SK-N-SH (cell line): ENCODE measurements at regions not wholly inside any gene's neighbourhood (a gene's known extent, or its start where the extent isn't known, plus 50 kb on each side); places are given as distances from the start of the nearest gene placed in this dataset.

Source experiments
- CTCF ChIA-PET: fragments of 300-600, 350-600 bp; formaldehyde crosslinking; extraction: SDS; loops from one replicate; lab custom pipeline; 2021; lab: Yijun Ruan, JAX
- POLR2A ChIA-PET: fragments of 350-600 bp; sonication (Branson Sonifier 250); formaldehyde crosslinking; extraction: SDS; loops from one replicate; lab custom pipeline; 2020; ENCODE audit warnings: antibody characterized with exemption, inconsistent platforms; lab: Yijun Ruan, JAX
- DNase-seq: peaks from one replicate; pipeline ENCODE4 v3.0.0; 2012
- H2AFZ ChIP-seq: fragments of 200-600 bp; sonication (generic); 2 replicates; pipeline ENCODE4 v1.8.1; 2016; ENCODE audit warnings: antibody characterized with exemption, mild to moderate bottlenecking, low read depth
- H3F3A ChIP-seq: fragments of 200-600 bp; sonication (generic); replicated peaks from 2 replicates; pipeline ENCODE3; 2016; ENCODE audit warnings: antibody characterized with exemption, mild to moderate bottlenecking; ENCODE audit not compliant: insufficient read depth
- H3K27ac ChIP-seq, 2 experiments: fragments of 200-500 bp in 1 of 2; fragments of 200-600 bp in 1 of 2; sonication (Bioruptor generic) in 1 of 2; sonication (generic), shearing (Covaris generic) in 1 of 2; 2 replicates each; pipeline versions ENCODE4 v1.5.1 to v1.6.1; 2014 to 2016; ENCODE audit warnings: low read depth in 2 of 2, inconsistent platforms in 1 of 2, low read length in 1 of 2, mild to moderate bottlenecking in 1 of 2, mixed read lengths in 1 of 2
- H3K27me3 ChIP-seq: fragments of 200-600 bp; sonication (generic), shearing (Covaris generic); 2 replicates; pipeline ENCODE4 v1.6.1; 2016; ENCODE audit warnings: mixed run types; ENCODE audit not compliant: insufficient read depth
- H3K36me3 ChIP-seq, 2 experiments: fragments of 200-500 bp in 1 of 2; fragments of 200-600 bp in 1 of 2; sonication (Bioruptor generic) in 1 of 2; sonication (generic) in 1 of 2; replicated peaks in 1 of 2; 2 replicates each; pipeline versions ENCODE3 to v1.5.1; 2014 to 2016; ENCODE audit warnings: low read length in 1 of 2, mild to moderate bottlenecking in 1 of 2; ENCODE audit not compliant: insufficient read depth in 2 of 2, control insufficient read depth in 1 of 2
- H3K4me1 ChIP-seq, 2 experiments: fragments of 200-500 bp in 1 of 2; fragments of 200-600 bp in 1 of 2; sonication (Bioruptor generic) in 1 of 2; sonication (generic), shearing (Covaris generic) in 1 of 2; 2 replicates each; pipeline versions ENCODE4 v1.5.1 to v1.6.1; 2014 to 2016; ENCODE audit warnings: low read depth in 1 of 2, low read length in 1 of 2, mixed run types in 1 of 2; ENCODE audit not compliant: insufficient read depth in 2 of 2, control insufficient read depth in 1 of 2
- H3K4me2 ChIP-seq: fragments of 200-600 bp; sonication (generic), shearing (Covaris generic); 2 replicates; pipeline ENCODE4 v1.6.1; 2017; ENCODE audit warnings: mixed run types
- H3K4me3 ChIP-seq, 2 experiments: fragments of 200-500 bp in 1 of 2; fragments of 200-600 bp in 1 of 2; sonication (Bioruptor generic) in 1 of 2; sonication (generic), shearing (Covaris generic) in 1 of 2; 2 replicates each; pipeline versions ENCODE4 v1.5.1 to v1.8.1; 2014 to 2016; ENCODE audit warnings: low read depth in 2 of 2, inconsistent platforms in 1 of 2, low read length in 1 of 2, mild to moderate bottlenecking in 1 of 2, mixed read lengths in 1 of 2, moderate library complexity in 1 of 2
- H3K79me2 ChIP-seq: fragments of 200-600 bp; sonication (generic); 2 replicates; pipeline ENCODE4 v1.8.1; 2017; ENCODE audit warnings: mild to moderate bottlenecking; ENCODE audit not compliant: insufficient read depth
- H3K9ac ChIP-seq: fragments of 200-600 bp; sonication (generic); 2 replicates; pipeline ENCODE4 v1.6.1; 2017; ENCODE audit warnings: mixed run types
- H3K9me2 ChIP-seq: fragments of 200-600 bp; sonication (generic); 2 replicates; pipeline ENCODE4 v1.6.1; 2017; ENCODE audit warnings: mixed run types
- H3K9me3 ChIP-seq: fragments of 200-600 bp; sonication (generic); 2 replicates; pipeline ENCODE4 v1.6.1; 2017; ENCODE audit warnings: mixed run types, mild to moderate bottlenecking, moderate library complexity
- H4K20me1 ChIP-seq: fragments of 200-600 bp; sonication (generic); 2 replicates; pipeline ENCODE4 v1.6.1; 2017; ENCODE audit warnings: mild to moderate bottlenecking, mixed run types; ENCODE audit not compliant: insufficient read depth
- ELF1 ChIP-seq: IDR thresholded peaks from 2 replicates; pipeline ENCODE4 v1.4.0; 2012
- FOXM1 ChIP-seq: IDR thresholded peaks from 2 replicates; pipeline ENCODE4 v1.4.0; 2012; ENCODE audit warnings: low read depth, mild to moderate bottlenecking
- GATA2 ChIP-seq: sonication (generic); formaldehyde crosslinking; IDR thresholded peaks from 2 replicates; pipeline ENCODE4 v1.5.0; 2020; ENCODE audit warnings: mild to moderate bottlenecking, missing genetic modification reagents
- JUND ChIP-seq: IDR thresholded peaks from 2 replicates; pipeline ENCODE4 v1.4.0; 2012
- MEF2A ChIP-seq: IDR thresholded peaks from 2 replicates; pipeline ENCODE4 v1.4.0; 2012; ENCODE audit warnings: low read depth, borderline replicate concordance
- MXI1 ChIP-seq: IDR thresholded peaks from 2 replicates; pipeline ENCODE4 v1.6.1; 2012; ENCODE audit warnings: mild to moderate bottlenecking, low read depth, low read length, improper control_type of control experiment
- NFIC ChIP-seq: IDR thresholded peaks from 2 replicates; pipeline ENCODE4 v1.4.0; 2012; ENCODE audit warnings: borderline replicate concordance
- NRF1 ChIP-seq: IDR thresholded peaks from 2 replicates; pipeline ENCODE4 v1.6.1; 2012; ENCODE audit warnings: low read depth, mild to moderate bottlenecking, low read length
- REST ChIP-seq: IDR thresholded peaks from 2 replicates; pipeline ENCODE4 v1.6.1; 2012; ENCODE audit warnings: mild to moderate bottlenecking, low read depth, low read length, moderate library complexity
- RFX5 ChIP-seq: IDR thresholded peaks from 2 replicates; pipeline ENCODE4 v1.6.1; 2012; ENCODE audit warnings: mild to moderate bottlenecking, improper control_type of control experiment, low read length
- RXRA ChIP-seq: IDR thresholded peaks from 2 replicates; pipeline ENCODE4 v1.4.0; 2012; ENCODE audit warnings: low read depth, mild to moderate bottlenecking, borderline replicate concordance
- SIN3A ChIP-seq: IDR thresholded peaks from 2 replicates; pipeline ENCODE4 v1.6.1; 2012; ENCODE audit warnings: low read depth, mild to moderate bottlenecking, low read length, moderate library complexity, borderline replicate concordance
- SMC3 ChIP-seq: IDR thresholded peaks from 2 replicates; pipeline ENCODE4 v1.6.1; 2012; ENCODE audit warnings: low read depth, low read length, improper control_type of control experiment
- TEAD4 ChIP-seq: IDR thresholded peaks from 2 replicates; pipeline ENCODE4 v1.4.0; 2012; ENCODE audit warnings: mild to moderate bottlenecking, borderline replicate concordance; ENCODE audit not compliant: insufficient read depth
- YY1 ChIP-seq: IDR thresholded peaks from 2 replicates; pipeline ENCODE4 v1.4.0; 2012; ENCODE audit warnings: low read depth, mild to moderate bottlenecking
- ZBTB33 ChIP-seq: IDR thresholded peaks from 2 replicates; pipeline ENCODE4 v1.4.0; 2012; ENCODE audit warnings: low read depth, borderline replicate concordance
- WGBS: methylation state at CpG from one replicate; pipeline ENCODE4 v1.1.6; 2017; ENCODE audit warnings: low lambda C conversion rate; 5-methylcytosine and 5-hydroxymethylcytosine counted together

DNA sequence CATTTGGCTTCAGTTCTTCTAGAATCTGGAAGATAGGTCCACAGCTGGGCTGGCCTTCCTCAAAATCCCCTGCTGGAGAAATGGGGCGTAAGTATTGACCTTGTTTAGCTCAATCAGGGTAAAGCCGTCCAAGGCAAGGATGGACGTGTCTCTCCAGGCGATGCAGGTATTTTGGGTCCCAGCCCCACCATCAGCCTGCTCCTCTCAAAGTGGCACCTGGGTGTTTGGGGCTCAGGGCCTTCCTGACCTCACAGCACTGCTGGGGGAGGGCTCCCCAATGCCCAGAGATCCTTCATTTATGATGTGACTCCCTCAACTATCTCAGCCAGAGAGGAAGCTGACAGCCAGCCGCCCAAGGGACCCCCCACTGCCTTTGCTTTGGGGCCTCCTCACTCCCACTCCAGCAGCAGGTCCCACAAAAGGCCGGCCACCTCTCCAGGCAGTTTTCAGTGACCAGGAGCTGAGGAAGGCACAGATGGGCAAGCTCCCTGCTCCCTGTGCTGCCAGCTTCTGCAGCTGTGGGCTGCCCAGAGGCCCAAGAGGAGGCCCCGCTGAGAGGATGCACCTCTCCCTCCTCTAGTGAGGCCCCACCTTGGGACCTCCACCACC is 140.0 kb upstream of the TCERG1L start:
- no peak overlapping the region for H3K9ac ChIP-seq
- no peaks in the 10 kb centered on the region for H3K9me2 ChIP-seq
- ChIA-PET POLR2A (no interaction called here), CTCF (interaction anchor here (4.7 to 6.0 kb wide), 2 partner anchors 19 to 423 kb away, joined by 43 to 52 read pairs; no protein-coding TSS in a partner anchor)
- WGBS, result 15% methylated on average over 4 of the region's 7 CpGs
- no peak for DNase-seq
- no peaks in the 10 kb centered on the region for H4K20me1 ChIP-seq
- no peak overlapping the region for H2AFZ ChIP-seq
- no peak overlapping the region for H3K27ac ChIP-seq
- no peak overlapping the region for H3K4me2 ChIP-seq
- TF ChIP-seq SMC3 (no peak), YY1 (no peak), NFIC (no peak), RFX5 (no peak), MEF2A (no peak), FOXM1 (no peak), ZBTB33 (no peak), MXI1 (no peak), GATA2 (no peak), SIN3A (no peak), RXRA (no peak), TEAD4 (no peak), JUND (no peak), NRF1 (no peak), ELF1 (no peak), REST (no peak)
- H3K4me3 ChIP-seq, result no peak overlapping the region
- no peaks in the 10 kb centered on the region for H3K9me3 ChIP-seq
- peaks cover 0 to 3% of the 10 kb centered on the region in 2 experiments; a peak in 1 of 4 replicates for H3K4me1 ChIP-seq
- no peaks in the 10 kb centered on the region for H3K27me3 ChIP-seq
- no peaks in the 10 kb centered on the region for H3K36me3 ChIP-seq
- no peaks in the 10 kb centered on the region for H3F3A ChIP-seq
- H3K79me2 ChIP-seq, result no peaks in the 10 kb centered on the region
